ENCODE measurements at regions not wholly inside any gene's neighbourhood (a gene's known extent, or its start where the extent isn't known, plus 50 kb on each side); places are given as distances from the start of the nearest gene placed in this dataset.

GRCh38 chr12:111048991-111049390 is 128.6 kb upstream of the MYL2 start:
- CTCF ChIA-PET (ENCODE audit: partially characterized antibody) = interaction anchor here (0.7 kb wide), 1 partner anchor 1449 kb away, joined by 3 read pairs; no protein-coding TSS in a partner anchor
- no peaks in the 10 kb centered on the region for H3K9me3 ChIP-seq (ENCODE audit: insufficient read depth in 2 of 2, low read depth in 1 of 2, low read length in 1 of 2)

More at GRCh38 chr12:111048991-111049390, 128.6 kb upstream of the MYL2 start:
- FAIRE-seq (no peak), DNase-seq (ENCODE audit: low read depth in 1 of 2, low spot score in 2 of 2) (no peak)
- POLR2A ChIA-PET (ENCODE audit: partially characterized antibody) = no interaction called here
- no peak overlapping the region for H3K4ac ChIP-seq (replicated peaks; ENCODE audit: insufficient read length, low read depth, low read length)
- H3K9ac ChIP-seq (replicated peaks in 1 of 4; ENCODE audit: extremely low read depth in 1 of 4, low read depth in 3 of 4, low read length in 3 of 4) = no peak overlapping the region
- H3K79me1 ChIP-seq (ENCODE audit: low read depth, low read length) = peaks cover 7% of the 10 kb centered on the region
- no peak overlapping the region for H2BK20ac ChIP-seq (ENCODE audit: low read length)
- no peaks in the 10 kb centered on the region for H3K36me3 ChIP-seq (ENCODE audit: control insufficient read depth in 2 of 4, insufficient read depth in 4 of 4, low read length in 3 of 4)
- no peak overlapping the region for H4K5ac ChIP-seq (ENCODE audit: insufficient read length, low read depth, low read length)
- no peak overlapping the region for H2AK5ac ChIP-seq (ENCODE audit: low read depth, low read length)
- H3K18ac ChIP-seq (ENCODE audit: extremely low read depth, low read length) = no peak overlapping the region
- H4K20me1 ChIP-seq (replicated peaks in 1 of 2; ENCODE audit: control insufficient read depth in 1 of 2, insufficient read depth in 2 of 2, low read length in 2 of 2) = peaks cover 4 to 14% of the 10 kb centered on the region in 2 experiments
- no peak overlapping the region for H2BK5ac ChIP-seq (ENCODE audit: low read depth, low read length)
- 84 to 93% methylated on average over 2 of the region's 2 CpGs for WGBS, 2 experiments (ENCODE audit: extremely low coverage in 1 of 2, insufficient coverage in 1 of 2, insufficient read length in 1 of 2, insufficient replicate concordance in 2 of 2, low coverage in 1 of 2, low lambda C conversion rate in 2 of 2, missing lambda C conversion rate in 1 of 2)
- no peak overlapping the region for H4K8ac ChIP-seq (ENCODE audit: extremely low read depth, insufficient read depth, low read length)
- no peak overlapping the region for H2BK12ac ChIP-seq (ENCODE audit: low read depth, low read length)
- H2BK120ac ChIP-seq (replicated peaks; ENCODE audit: low read depth, low read length) = no peak overlapping the region
- H3K23me2 ChIP-seq (ENCODE audit: low read depth, low read length) = peaks cover 4% of the 10 kb centered on the region; the same call in 1 of the 2 replicates
- H3K56ac ChIP-seq (replicated peaks; ENCODE audit: insufficient read length, low read depth, low read length) = no peak overlapping the region
- H3K4me3 ChIP-seq (ENCODE audit: extremely low read depth in 1 of 4, insufficient read depth in 2 of 4, low read depth in 3 of 4, low read length in 4 of 4) = no peak overlapping the region
- H3K79me2 ChIP-seq (ENCODE audit: control insufficient read depth in 1 of 2, insufficient read depth in 2 of 2, low read length in 2 of 2) = peaks cover 0 to 14% of the 10 kb centered on the region in 2 experiments; a peak in 1 of 4 replicates
- no peaks in the 10 kb centered on the region for H3K27me3 ChIP-seq (replicated peaks in 1 of 4; ENCODE audit: control insufficient read depth in 3 of 4, extremely low read depth in 1 of 4, insufficient read depth in 3 of 4, low read length in 3 of 4)
- H3K14ac ChIP-seq (ENCODE audit: insufficient read length) = no peak overlapping the region
- no peak overlapping the region for H3K23ac ChIP-seq (ENCODE audit: insufficient read length)
- H3K4me2 ChIP-seq (ENCODE audit: insufficient read depth in 1 of 2, low read depth in 2 of 2, low read length in 2 of 2) = no peak overlapping the region
- no peak overlapping the region for H4K91ac ChIP-seq (replicated peaks; ENCODE audit: insufficient read length, low read length)
- H2BK15ac ChIP-seq (ENCODE audit: low read length) = no peak overlapping the region
- peaks cover 0 to 3% (median 0%) of the 10 kb centered on the region in 4 experiments; a peak in 2 of 7 replicates for H3K4me1 ChIP-seq (replicated peaks in 1 of 4; ENCODE audit: control insufficient read depth in 3 of 4, insufficient read depth in 4 of 4, low read length in 3 of 4)
- TF ChIP-seq EZH2 (IDR thresholded peaks at IDR 0.05; ENCODE audit: low read depth, low read length, severe bottlenecking) = no peak
- TF ChIP-seq JUN (IDR thresholded peaks at IDR 0.05; ENCODE audit: low read depth, low read length) = no peak
- TF ChIP-seq BCL11A (IDR thresholded peaks at IDR 0.05; ENCODE audit: low read depth in 2 of 2, low read length in 2 of 2) = no peak
- no peak for TF ChIP-seq RAD21 (IDR thresholded peaks at IDR 0.05 in 1 of 2, conservative IDR thresholded peaks at IDR 0.05 in 1 of 2; ENCODE audit: low read depth in 2 of 2, low read length in 2 of 2)
- no peak overlapping the region for H3K27ac ChIP-seq (ENCODE audit: low read depth, low read length)
- no peak overlapping the region for H2AFZ ChIP-seq (ENCODE audit: low read length)
